Transverse colon (tissue), 4 donors: ENCODE measurements at regions not wholly inside any gene's neighbourhood (a gene's known extent, or its start where the extent isn't known, plus 50 kb on each side); places are given as distances from the start of the nearest gene placed in this dataset.

Experiments used
- EP300 ChIP-seq: sonication (generic); formaldehyde crosslinking; IDR thresholded peaks from one replicate; pipeline ENCODE4 v1.6.1; 2017; ENCODE audit warnings: antibody characterized with exemption, low read depth
- POLR2A ChIP-seq: fragments of 450-650 bp; IDR thresholded peaks from one replicate; pipeline ENCODE4 v1.6.1; 2016; ENCODE audit warnings: antibody characterized with exemption, mild to moderate bottlenecking, moderate library complexity
- POLR2AphosphoS5 ChIP-seq, 3 donors: sonication (generic); formaldehyde crosslinking; IDR thresholded peaks; one replicate each; pipeline ENCODE4 v1.6.1; 2016; ENCODE audit warnings: antibody characterized with exemption in 3 of 3
- TF ChIP-seq, protein P1 (sequence below), 5 experiments: fragments of 200-600 bp in 3 of 5; fragments of 450-650 bp in 2 of 5; sonication (generic) in 3 of 5; IDR thresholded peaks; 1 replicate in 2 of 5; 2 replicates in 3 of 5; pipeline ENCODE4 v1.5.1; 2016 to 2017; ENCODE audit warnings: antibody characterized with exemption in 5 of 5, inconsistent platforms in 3 of 5, mild to moderate bottlenecking in 2 of 5, moderate library complexity in 1 of 5

DNA sequence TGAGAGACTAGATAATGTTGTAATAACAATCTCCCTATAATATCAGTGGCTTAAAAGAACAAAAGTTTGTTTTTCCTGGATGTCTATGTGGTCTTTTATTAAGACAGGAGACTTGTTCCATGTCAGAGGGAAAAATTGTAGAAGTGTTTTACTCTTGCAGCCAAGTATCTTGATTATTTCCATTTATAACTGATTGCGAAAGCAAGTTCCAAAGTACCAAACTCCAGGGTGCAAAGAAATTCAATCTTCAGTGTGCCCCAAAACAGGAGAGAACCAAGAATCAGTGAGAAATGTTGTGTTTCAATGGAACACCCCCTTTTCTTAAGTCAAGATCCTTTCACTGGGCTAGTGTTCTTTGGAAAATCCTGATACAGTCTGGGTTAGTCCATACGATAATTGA, 624.4 kb upstream of the BCHE start:
- TF ChIP-seq, protein P1, sequence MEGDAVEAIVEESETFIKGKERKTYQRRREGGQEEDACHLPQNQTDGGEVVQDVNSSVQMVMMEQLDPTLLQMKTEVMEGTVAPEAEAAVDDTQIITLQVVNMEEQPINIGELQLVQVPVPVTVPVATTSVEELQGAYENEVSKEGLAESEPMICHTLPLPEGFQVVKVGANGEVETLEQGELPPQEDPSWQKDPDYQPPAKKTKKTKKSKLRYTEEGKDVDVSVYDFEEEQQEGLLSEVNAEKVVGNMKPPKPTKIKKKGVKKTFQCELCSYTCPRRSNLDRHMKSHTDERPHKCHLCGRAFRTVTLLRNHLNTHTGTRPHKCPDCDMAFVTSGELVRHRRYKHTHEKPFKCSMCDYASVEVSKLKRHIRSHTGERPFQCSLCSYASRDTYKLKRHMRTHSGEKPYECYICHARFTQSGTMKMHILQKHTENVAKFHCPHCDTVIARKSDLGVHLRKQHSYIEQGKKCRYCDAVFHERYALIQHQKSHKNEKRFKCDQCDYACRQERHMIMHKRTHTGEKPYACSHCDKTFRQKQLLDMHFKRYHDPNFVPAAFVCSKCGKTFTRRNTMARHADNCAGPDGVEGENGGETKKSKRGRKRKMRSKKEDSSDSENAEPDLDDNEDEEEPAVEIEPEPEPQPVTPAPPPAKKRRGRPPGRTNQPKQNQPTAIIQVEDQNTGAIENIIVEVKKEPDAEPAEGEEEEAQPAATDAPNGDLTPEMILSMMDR (IDR thresholded peaks at IDR 0.05): no peak
- TF ChIP-seq POLR2A: no peak
- no peak for TF ChIP-seq POLR2AphosphoS5 (IDR thresholded peaks at IDR 0.05)
- no peak for TF ChIP-seq EP300
